BE2C (cell line): ENCODE measurements at regions not wholly inside any gene's neighbourhood (a gene's known extent, or its start where the extent isn't known, plus 50 kb on each side); places are given as distances from the start of the nearest gene placed in this dataset.

Experiments
- DNase-seq: peaks from one replicate; pipeline ENCODE4 v3.0.0-alpha.2; 2020
- H3K27me3 ChIP-seq: fragments of 250-450 bp; sonication (Bioruptor Pico); 2 replicates; pipeline ENCODE4 v1.5.1; 2020; ENCODE audit warnings: mild to moderate bottlenecking
- H3K36me3 ChIP-seq: fragments of 250-450 bp; sonication (Bioruptor Pico); 2 replicates; pipeline ENCODE4 v1.5.1; 2020; ENCODE audit warnings: mild to moderate bottlenecking
- H3K4me1 ChIP-seq: fragments of 250-450 bp; sonication (Bioruptor Pico); 2 replicates; pipeline ENCODE4 v1.5.1; 2020
- H3K4me3 ChIP-seq: 2 replicates; pipeline ENCODE4 v1.5.1; 2011; ENCODE audit warnings: low read depth, low read length
- H3K9me3 ChIP-seq: fragments of 250-450 bp; sonication (Bioruptor Pico); 2 replicates; pipeline ENCODE4 v1.5.1; 2020
- CTCF ChIP-seq: IDR thresholded peaks from 2 replicates; pipeline ENCODE4 v1.5.1; 2012; ENCODE audit warnings: mild to moderate bottlenecking, low read depth, low read length

GRCh38 chr7:22604246-22604645 lies 104.3 kb upstream of the STEAP1B start:
- no peak overlapping the region for H3K4me3 ChIP-seq
- H3K4me1 ChIP-seq = no peaks in the 10 kb centered on the region
- DNase-seq = no peak
- no peak for TF ChIP-seq CTCF
- H3K27me3 ChIP-seq = peaks cover 15% of the 10 kb centered on the region
- no peaks in the 10 kb centered on the region for H3K36me3 ChIP-seq
- no peaks in the 10 kb centered on the region for H3K9me3 ChIP-seq

GRCh38 chr7:22601812-22602565 lies 102.0 kb upstream of the STEAP1B start:
- TF ChIP-seq CTCF = no peak
- H3K27me3 ChIP-seq = peaks cover 15% of the 10 kb centered on the region
- H3K4me3 ChIP-seq = no peak overlapping the region
- H3K9me3 ChIP-seq = no peaks in the 10 kb centered on the region
- no peaks in the 10 kb centered on the region for H3K4me1 ChIP-seq
- no peaks in the 10 kb centered on the region for H3K36me3 ChIP-seq
- DNase-seq = no peak

- no peaks in the 10 kb centered on the region for H3K4me1 ChIP-seq
- H3K27me3 ChIP-seq = peaks cover 13% of the 10 kb centered on the region
- H3K9me3 ChIP-seq = no peaks in the 10 kb centered on the region
- no peak for DNase-seq
- H3K36me3 ChIP-seq = no peaks in the 10 kb centered on the region
- TF ChIP-seq CTCF = no peak
- no peak overlapping the region for H3K4me3 ChIP-seq
Observed at GRCh38 chr7:22601408-22601807, 101.4 kb upstream of the STEAP1B start.

- Histone ChIP-seq H3K4me1 (no peaks in the 10 kb centered on the region), H3K4me3 (no peak overlapping the region), H3K36me3 (no peaks in the 10 kb centered on the region), H3K9me3 (no peaks in the 10 kb centered on the region), H3K27me3 (peaks cover 11% of the 10 kb centered on the region)
- no peak for TF ChIP-seq CTCF
- DNase-seq = no peak
Observed at GRCh38 chr7:22601003-22601402, 101.0 kb upstream of the STEAP1B start.

GRCh38 chr7:22598318-22598920 lies 98.4 kb upstream of the STEAP1B start:
- no peak overlapping the region for H3K4me3 ChIP-seq
- DNase-seq = no peak
- TF ChIP-seq CTCF = no peak
- H3K9me3 ChIP-seq = no peaks in the 10 kb centered on the region
- H3K4me1 ChIP-seq = no peaks in the 10 kb centered on the region
- H3K27me3 ChIP-seq = peaks cover 7% of the 10 kb centered on the region
- H3K36me3 ChIP-seq = no peaks in the 10 kb centered on the region

- DNase-seq = no peak
- Histone ChIP-seq H3K36me3 (no peaks in the 10 kb centered on the region), H3K4me1 (no peaks in the 10 kb centered on the region), H3K4me3 (no peak overlapping the region), H3K27me3 (peaks cover 3% of the 10 kb centered on the region), H3K9me3 (no peaks in the 10 kb centered on the region)
- TF ChIP-seq CTCF = no peak
Observed at GRCh38 chr7:22597844-22598243, 97.9 kb upstream of the STEAP1B start.
